ENCODE measurements at regions not wholly inside any gene's neighbourhood (a gene's known extent, or its start where the extent isn't known, plus 50 kb on each side); places are given as distances from the start of the nearest gene placed in this dataset.

DNA sequence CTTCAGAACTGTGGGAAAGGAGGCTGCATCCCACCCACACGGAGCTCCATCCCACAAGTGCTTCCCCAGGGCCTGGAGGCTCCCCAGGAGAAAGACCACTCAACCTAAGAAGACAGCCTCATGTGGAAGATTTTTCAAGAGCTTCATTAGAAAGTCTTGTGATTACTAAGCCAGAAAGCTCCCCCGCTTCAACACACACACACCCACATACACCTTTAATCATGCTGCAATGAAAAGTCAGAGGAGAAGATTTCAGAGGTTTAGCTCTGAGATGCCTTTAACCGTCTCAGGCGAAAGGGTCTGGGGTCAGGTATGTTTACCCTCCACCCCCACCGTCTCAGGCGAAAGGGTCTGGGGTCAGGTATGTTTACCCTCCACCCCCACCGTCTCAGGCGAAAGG, 634.5 kb upstream of the B3GAT1 start:
- TF ChIP-seq CTCF (IDR thresholded peaks at IDR 0.05), result no peak
- TF ChIP-seq POLR2A (IDR thresholded peaks at IDR 0.05), result no peak

All from thyroid gland (tissue), 4 donors.